Adrenal gland (tissue), 5 donors: ENCODE measurements at regions not wholly inside any gene's neighbourhood (a gene's known extent, or its start where the extent isn't known, plus 50 kb on each side); places are given as distances from the start of the nearest gene placed in this dataset.

Experiments
- CTCF ChIP-seq, 6 experiments: fragments of 450-650 bp in 4 of 6; fragments of 200-600 bp in 2 of 6; sonication (generic) in 1 of 6; IDR thresholded peaks; 1 replicate in 5 of 6; 2 replicates in 1 of 6; pipeline versions ENCODE4 v1.5.1 to v1.8.0; 2016 to 2021; ENCODE audit warnings: antibody characterized with exemption in 6 of 6, mild to moderate bottlenecking in 2 of 6, moderate library complexity in 1 of 6
- POLR2A ChIP-seq, 2 donors: fragments of 450-650 bp; IDR thresholded peaks; one replicate each; pipeline ENCODE4 v1.6.1; 2017; ENCODE audit warnings: antibody characterized with exemption in 2 of 2, mild to moderate bottlenecking in 2 of 2, moderate library complexity in 1 of 2
- donor health status: DM: no; HTN: no; CAD: no.

- no peak for TF ChIP-seq POLR2A (IDR thresholded peaks at IDR 0.05)
- TF ChIP-seq CTCF (IDR thresholded peaks at IDR 0.05) = no peak
These were observed 472.9 kb downstream of the FOXO1 start for GRCh38 chr13:40193286-40194223.
